ENCODE measurements at regions not wholly inside any gene's neighbourhood (a gene's known extent, or its start where the extent isn't known, plus 50 kb on each side); places are given as distances from the start of the nearest gene placed in this dataset.

DNA sequence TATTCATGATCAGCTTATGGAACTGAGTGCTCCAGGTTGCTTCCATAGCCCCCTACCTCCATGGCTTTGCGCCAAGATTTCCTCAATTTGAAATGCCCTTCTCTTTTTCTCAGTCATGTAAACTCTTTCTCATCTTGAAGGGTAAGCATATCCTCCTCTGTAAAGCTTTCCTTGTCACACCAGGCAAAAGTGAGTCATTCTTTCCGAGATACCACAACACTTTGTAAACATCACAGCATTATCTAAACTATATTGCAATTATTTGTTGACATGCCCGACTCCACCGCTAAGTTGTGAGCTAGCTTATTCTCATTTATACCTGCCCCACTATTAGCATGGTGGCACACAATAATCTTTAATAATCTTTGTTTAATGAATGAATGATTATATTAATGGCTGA is 419.5 kb upstream of the CHST9 start:
- Histone ChIP-seq H3K9ac (ENCODE audit: low read depth, low read length) (no peak overlapping the region), H3K4me1 (ENCODE audit: insufficient read depth, low read length) (peaks cover 13% of the 10 kb centered on the region), H3K9me3 (ENCODE audit: control insufficient read depth, insufficient read depth, low read length) (peaks cover 4% of the 10 kb centered on the region; the same call in 1 of the 2 replicates)

DNA sequence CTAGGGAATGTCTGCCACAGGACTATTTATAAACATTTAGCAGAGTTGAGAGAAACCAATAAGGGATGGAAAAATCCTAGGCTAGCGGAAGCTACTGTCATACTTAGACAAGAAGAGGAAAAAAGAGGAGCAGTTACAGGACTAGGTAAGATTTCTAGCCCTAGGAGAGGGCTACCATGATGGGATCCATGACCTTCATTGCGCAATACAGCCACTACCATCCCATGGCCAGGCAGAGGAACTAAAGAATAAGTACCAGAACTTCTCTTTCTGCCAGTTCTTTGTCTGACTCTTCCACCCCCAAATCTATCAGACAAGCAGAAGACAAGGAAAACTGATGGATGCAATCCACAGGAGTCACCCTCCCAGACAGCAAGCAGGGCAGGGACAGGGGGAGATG is 417.0 kb upstream of the CHST9 start:
- Histone ChIP-seq H3K9ac (ENCODE audit: low read depth, low read length) (no peak overlapping the region), H3K4me1 (ENCODE audit: insufficient read depth, low read length) (peaks cover 13% of the 10 kb centered on the region), H3K36me3 (ENCODE audit: insufficient read depth, low read length) (no peaks in the 10 kb centered on the region), H3K9me3 (ENCODE audit: control insufficient read depth, insufficient read depth, low read length) (peaks cover 4% of the 10 kb centered on the region; the same call in 1 of the 2 replicates)

More for the DNA sequence above, 419.5 kb upstream of the CHST9 start:
- no peaks in the 10 kb centered on the region for H3K36me3 ChIP-seq (ENCODE audit: insufficient read depth, low read length)

DNA sequence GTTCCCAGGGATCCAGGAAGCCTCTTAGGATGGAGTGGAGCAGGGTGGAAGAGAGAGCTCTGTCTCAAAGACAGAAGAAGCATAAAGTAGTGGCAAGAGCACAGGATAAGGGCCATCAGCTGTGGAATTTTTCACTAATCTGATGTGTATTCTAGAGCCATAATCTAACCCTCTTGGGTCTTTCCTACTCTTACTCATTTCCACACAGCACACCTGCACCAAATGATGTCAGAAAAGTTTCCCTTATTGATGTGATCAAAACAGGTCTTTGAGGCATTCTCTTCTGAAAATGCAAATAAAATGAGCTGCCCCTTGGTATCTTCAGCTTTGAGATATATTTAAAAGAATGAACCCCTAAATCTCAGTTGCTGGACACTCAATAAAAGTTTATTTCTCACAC is 415.1 kb upstream of the CHST9 start:
- no peaks in the 10 kb centered on the region for H3K36me3 ChIP-seq (ENCODE audit: insufficient read depth, low read length)
- peaks cover 9% of the 10 kb centered on the region for H3K4me1 ChIP-seq (ENCODE audit: insufficient read depth, low read length)
- no peak overlapping the region for H3K9ac ChIP-seq (ENCODE audit: low read depth, low read length)
- peaks cover 4% of the 10 kb centered on the region; the same call in 1 of the 2 replicates for H3K9me3 ChIP-seq (ENCODE audit: control insufficient read depth, insufficient read depth, low read length)

DNA sequence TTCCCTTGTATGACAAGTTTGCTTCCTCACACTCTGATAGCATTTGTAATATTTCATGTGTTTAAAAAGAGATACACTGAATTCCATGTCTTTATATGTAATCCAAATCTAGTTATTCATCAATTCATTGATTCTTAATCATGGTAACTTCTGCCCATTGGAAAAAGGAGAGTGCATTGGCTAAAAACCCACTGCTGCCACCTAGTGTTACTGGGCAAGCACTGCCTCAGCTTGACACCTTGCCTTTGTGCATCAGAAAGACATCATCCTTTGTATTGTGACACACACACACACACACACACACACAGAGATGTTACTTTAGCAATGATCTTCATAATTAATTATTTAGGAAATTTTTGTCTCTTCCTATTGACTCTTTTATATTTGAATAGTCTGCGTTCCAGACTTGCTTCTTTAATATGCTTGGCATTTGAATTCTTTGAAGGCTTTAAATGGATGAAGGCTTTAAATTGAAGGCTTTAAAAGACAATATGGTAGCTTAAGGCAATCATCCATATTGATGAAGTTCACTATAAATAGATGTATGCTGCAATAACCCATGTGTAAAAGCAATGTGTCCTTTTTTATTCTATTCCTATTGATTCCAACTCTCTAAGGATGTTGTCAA is 414.2 kb upstream of the CHST9 start:
- H3K4me1 ChIP-seq (ENCODE audit: insufficient read depth, low read length) = peaks cover 6% of the 10 kb centered on the region; the same call in 1 of the 2 replicates

DNA sequence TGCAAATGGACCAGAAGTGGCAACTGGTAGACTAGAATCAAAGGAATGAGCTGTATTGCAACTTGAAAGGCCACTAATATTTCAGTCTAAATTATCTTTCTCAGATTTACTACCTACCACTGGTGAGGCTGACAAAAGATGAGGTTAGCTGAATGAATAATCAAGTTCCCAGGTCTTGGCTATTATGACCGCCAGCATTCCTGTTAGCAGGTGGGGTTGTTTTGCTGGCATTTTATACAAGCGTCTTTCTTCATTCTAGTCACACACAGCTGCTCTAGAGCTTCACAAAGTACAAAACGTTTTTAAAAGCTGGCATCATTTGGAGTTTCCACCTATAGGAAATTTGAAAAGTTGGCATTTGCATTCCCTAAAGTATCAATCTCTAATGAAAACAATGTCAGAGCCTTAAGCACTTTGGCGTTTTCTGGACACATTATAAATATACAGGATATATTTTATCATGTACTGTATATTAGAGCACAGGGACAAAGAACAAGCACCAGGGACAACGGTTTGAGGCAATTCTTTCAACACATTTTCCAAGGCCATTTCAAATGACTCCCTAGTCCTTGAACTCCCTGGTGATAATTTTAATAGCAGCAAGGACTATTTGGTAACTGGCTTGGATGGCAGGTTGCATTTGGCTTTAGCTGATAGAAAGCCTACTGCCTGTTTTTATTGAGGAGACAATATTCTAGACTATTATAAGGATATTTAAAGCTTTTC is 410.2 kb upstream of the CHST9 start:
- Histone ChIP-seq H3K9ac (ENCODE audit: low read depth, low read length) (no peak overlapping the region), H3K36me3 (ENCODE audit: insufficient read depth, low read length) (no peaks in the 10 kb centered on the region), H3K9me3 (ENCODE audit: control insufficient read depth, insufficient read depth, low read length) (no peaks in the 10 kb centered on the region), H3K4me1 (ENCODE audit: insufficient read depth, low read length) (peaks cover 2% of the 10 kb centered on the region; the same call in 1 of the 2 replicates)

More for the DNA sequence above, 414.2 kb upstream of the CHST9 start:
- Histone ChIP-seq H3K9me3 (ENCODE audit: control insufficient read depth, insufficient read depth, low read length) (peaks cover 4% of the 10 kb centered on the region; the same call in 1 of the 2 replicates), H3K9ac (ENCODE audit: low read depth, low read length) (no peak overlapping the region), H3K36me3 (ENCODE audit: insufficient read depth, low read length) (no peaks in the 10 kb centered on the region)

DNA sequence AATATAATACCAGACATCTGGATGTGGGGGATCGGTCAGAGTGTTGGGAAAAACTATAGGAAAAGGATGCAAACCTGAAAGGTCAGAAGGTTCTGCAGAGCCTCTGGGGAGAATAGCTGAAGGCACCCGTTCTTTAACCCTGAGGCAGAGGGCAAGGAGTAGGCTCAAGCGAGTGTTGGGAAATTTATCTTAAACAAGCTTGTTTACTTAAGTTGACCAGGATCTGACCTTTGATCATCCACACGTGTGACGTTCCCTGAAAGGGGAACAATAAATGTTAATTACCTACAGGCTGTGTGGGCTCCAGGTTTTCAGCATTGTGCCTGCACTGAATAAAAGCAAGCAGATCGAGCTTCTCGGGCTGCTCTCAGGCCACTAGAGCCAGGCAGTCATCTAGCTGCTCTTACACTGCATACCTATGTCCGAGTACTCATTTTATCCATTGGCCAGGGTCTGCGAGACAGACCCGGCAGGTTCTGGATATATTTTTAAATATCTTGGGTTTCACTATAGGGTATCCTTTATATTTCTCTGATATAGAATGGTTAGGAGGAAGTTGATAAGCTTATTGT is 400.6 kb upstream of the CHST9 start:
- H3K9me3 ChIP-seq (ENCODE audit: control insufficient read depth, insufficient read depth, low read length) = no peaks in the 10 kb centered on the region; the same call in 1 of the 2 replicates
- H3K9ac ChIP-seq (ENCODE audit: low read depth, low read length) = no peak overlapping the region
- H3K4me1 ChIP-seq (ENCODE audit: insufficient read depth, low read length) = no peaks in the 10 kb centered on the region
- H3K36me3 ChIP-seq (ENCODE audit: insufficient read depth, low read length) = no peaks in the 10 kb centered on the region

DNA sequence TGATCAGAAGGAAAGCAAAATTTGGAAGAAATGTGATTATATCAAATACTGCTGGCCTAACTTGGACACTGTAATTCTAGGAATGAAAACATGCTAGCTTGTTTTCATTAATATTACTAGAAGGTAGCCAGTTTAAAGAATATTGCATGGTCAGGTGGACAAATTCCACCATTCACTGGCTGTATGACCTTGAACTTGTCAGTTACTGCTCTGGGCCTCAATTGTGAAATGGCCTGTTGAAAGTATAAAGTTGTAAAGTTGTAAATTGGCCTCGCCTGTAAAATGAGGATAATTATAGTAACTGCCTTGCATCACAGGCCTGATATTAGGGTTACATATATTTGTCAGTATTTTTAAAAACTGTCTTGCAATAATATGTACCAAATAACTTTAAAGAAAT is 398.4 kb upstream of the CHST9 start:
- no peaks in the 10 kb centered on the region; the same call in 1 of the 2 replicates for H3K9me3 ChIP-seq (ENCODE audit: control insufficient read depth, insufficient read depth, low read length)
- no peak overlapping the region for H3K9ac ChIP-seq (ENCODE audit: low read depth, low read length)
- H3K36me3 ChIP-seq (ENCODE audit: insufficient read depth, low read length) = no peaks in the 10 kb centered on the region
- no peaks in the 10 kb centered on the region for H3K4me1 ChIP-seq (ENCODE audit: insufficient read depth, low read length)

DNA sequence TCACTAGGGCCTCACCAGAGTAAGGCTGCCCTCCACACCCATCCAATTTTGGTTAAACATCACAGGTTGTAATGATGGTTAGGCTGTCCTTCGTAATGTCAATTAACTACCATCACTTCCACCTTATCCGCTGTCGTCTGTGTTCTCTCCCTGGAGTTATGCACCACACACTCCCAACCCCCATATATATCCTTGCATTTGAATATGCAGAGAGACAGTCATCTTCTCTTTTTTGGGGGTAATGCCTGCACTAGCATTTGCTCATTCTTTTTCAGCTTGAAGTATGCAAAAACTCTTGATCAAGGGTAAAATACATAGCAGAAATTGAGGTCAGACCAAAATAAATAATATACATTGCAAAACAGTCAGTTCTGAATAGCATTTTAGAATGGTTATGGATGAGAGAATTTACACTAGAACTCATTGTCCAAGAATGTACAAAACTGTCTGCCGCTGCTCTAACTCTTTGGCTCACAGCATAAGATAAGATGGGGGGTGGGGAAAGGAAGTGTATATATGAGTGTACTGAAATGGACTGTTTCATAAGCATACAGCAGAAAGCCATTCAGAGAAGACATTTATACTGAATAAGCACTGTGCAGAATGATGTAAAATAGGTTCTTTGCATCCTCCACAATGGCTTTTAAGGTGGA is 397.8 kb upstream of the CHST9 start:
- Histone ChIP-seq H3K4me1 (ENCODE audit: insufficient read depth, low read length) (no peaks in the 10 kb centered on the region), H3K9ac (ENCODE audit: low read depth, low read length) (no peak overlapping the region), H3K36me3 (ENCODE audit: insufficient read depth, low read length) (no peaks in the 10 kb centered on the region), H3K9me3 (ENCODE audit: control insufficient read depth, insufficient read depth, low read length) (no peaks in the 10 kb centered on the region; the same call in 1 of the 2 replicates)

DNA sequence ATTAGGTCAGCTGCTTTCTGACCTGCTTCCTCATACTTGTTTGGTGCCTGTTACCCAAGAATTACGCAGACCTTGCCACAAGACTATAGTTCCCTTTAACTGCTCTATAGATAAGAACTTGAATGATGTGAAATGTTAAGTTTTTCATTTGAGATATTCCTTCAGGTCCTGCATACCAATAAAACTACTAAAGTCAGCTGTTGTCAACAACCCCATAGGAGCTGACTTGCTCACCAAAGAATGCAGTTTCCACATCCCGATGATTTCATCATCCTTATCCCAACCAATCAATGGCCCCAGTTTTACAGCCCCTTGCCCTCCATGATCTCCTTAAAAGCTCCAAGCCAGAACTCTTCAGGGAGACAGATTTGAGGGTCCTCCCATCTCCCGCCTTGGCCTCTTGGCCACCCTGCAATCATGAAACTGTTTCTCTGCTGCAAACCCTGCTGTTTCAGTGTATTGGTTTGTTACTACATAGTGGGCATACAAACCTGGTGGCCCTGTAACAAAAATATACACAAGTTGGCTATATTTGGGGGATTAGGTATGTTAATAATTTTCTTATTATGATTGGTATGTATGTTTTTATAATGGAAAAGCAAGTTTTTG is 396.3 kb upstream of the CHST9 start:
- H3K36me3 ChIP-seq (ENCODE audit: insufficient read depth, low read length) = no peaks in the 10 kb centered on the region
- 0 out of 2 replicates have a peak, but pooled peaks cover 3% of the 10 kb centered on the region for H3K4me1 ChIP-seq (ENCODE audit: insufficient read depth, low read length)

DNA sequence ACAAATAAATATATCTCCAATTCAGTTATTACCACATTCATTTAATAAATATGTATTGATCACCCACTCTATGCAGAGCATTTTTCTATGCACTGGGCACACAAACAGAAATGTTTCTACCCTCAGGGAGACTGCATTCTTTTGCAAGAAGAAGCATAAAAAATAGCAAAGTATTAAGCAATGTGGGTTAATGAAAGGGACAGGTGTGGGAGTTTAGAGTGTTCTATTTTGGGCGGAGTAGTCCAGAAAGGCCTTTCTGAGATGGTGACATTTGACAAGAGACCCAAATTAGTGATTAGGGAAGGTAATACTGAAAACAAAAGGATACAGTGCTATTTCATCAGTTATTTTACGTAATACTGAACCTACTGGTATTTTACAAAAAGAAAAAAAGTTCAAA is 394.3 kb upstream of the CHST9 start:
- H3K9me3 ChIP-seq (ENCODE audit: control insufficient read depth, insufficient read depth, low read length) = no peaks in the 10 kb centered on the region; the same call in 1 of the 2 replicates
- 0 out of 2 replicates have a peak, but pooled peaks cover 3% of the 10 kb centered on the region for H3K4me1 ChIP-seq (ENCODE audit: insufficient read depth, low read length)
- no peak overlapping the region for H3K9ac ChIP-seq (ENCODE audit: low read depth, low read length)
- H3K36me3 ChIP-seq (ENCODE audit: insufficient read depth, low read length) = no peaks in the 10 kb centered on the region

More for the DNA sequence above, 396.3 kb upstream of the CHST9 start:
- no peak overlapping the region for H3K9ac ChIP-seq (ENCODE audit: low read depth, low read length)
- H3K9me3 ChIP-seq (ENCODE audit: control insufficient read depth, insufficient read depth, low read length) = no peaks in the 10 kb centered on the region; the same call in 1 of the 2 replicates

DNA sequence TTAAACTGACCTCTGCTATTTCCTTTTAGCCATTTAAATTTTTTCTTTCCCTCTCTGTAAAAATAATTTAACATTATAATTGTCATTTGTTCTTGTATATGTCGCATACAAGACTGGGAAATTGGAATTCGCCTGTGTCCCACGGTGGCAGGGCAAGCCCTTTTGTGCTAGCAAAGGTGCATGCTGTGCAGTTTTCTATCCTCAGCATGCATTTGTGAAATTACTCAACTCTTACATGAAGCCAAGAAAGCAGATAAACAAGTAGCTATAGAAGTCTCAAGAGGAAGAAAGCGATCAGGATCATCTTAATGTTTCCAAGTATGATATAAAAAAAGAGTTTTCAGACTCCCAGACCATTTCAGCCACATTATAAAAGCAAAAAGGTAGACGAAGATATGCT is 392.6 kb upstream of the CHST9 start:
- 0 out of 2 replicates have a peak, but pooled peaks cover 3% of the 10 kb centered on the region for H3K4me1 ChIP-seq (ENCODE audit: insufficient read depth, low read length)
- no peak overlapping the region for H3K9ac ChIP-seq (ENCODE audit: low read depth, low read length)
- H3K9me3 ChIP-seq (ENCODE audit: control insufficient read depth, insufficient read depth, low read length) = no peaks in the 10 kb centered on the region; the same call in 1 of the 2 replicates
- no peaks in the 10 kb centered on the region for H3K36me3 ChIP-seq (ENCODE audit: insufficient read depth, low read length)

DNA sequence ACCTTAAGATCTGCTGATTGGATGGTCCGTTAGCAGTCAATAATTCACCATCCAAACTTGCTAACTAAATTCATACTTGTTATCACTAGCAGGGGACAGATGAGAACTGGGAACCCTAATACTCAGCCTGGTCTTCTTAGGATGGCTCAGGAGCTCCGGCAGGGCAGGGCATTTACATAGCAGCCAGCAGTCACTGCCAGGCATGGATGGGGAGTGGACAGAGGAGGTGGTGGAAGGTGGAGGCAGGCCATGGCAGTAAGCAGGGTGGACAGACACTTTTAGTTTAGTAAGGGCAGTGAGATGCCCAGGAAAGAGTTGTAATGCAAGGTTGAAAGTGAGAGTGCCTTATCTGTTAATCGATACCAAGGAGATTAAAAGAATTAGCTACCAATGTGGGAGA is 392.2 kb upstream of the CHST9 start:
- H3K9ac ChIP-seq (ENCODE audit: low read depth, low read length) = no peak overlapping the region
- H3K4me1 ChIP-seq (ENCODE audit: insufficient read depth, low read length) = 0 out of 2 replicates have a peak, but pooled peaks cover 3% of the 10 kb centered on the region
- no peaks in the 10 kb centered on the region; the same call in 1 of the 2 replicates for H3K9me3 ChIP-seq (ENCODE audit: control insufficient read depth, insufficient read depth, low read length)
- H3K36me3 ChIP-seq (ENCODE audit: insufficient read depth, low read length) = no peaks in the 10 kb centered on the region

DNA sequence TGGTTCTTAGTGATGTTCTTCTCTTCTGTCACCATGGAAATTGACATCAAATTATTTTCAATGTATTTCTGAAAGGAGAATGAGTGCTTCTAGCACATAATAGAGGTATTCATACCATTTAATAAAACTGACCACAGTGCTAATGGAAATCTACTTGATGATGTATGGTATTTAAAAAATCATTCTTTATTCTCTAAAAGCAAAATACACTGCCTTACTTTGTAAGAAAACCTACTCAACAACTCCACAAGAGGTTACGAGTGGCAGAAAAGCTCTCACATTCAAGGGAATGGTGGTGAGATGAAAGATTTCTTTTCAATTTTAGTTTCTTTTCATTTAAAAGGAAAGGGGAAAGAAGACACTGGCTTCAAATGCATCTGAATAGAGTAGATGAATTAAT is 382.3 kb upstream of the CHST9 start:
- Histone ChIP-seq H3K36me3 (ENCODE audit: insufficient read depth, low read length) (no peaks in the 10 kb centered on the region), H3K9me3 (ENCODE audit: control insufficient read depth, insufficient read depth, low read length) (no peaks in the 10 kb centered on the region), H3K9ac (ENCODE audit: low read depth, low read length) (no peak overlapping the region; the same call in 1 of the 2 replicates), H3K4me1 (ENCODE audit: insufficient read depth, low read length) (peaks cover 18% of the 10 kb centered on the region)

DNA sequence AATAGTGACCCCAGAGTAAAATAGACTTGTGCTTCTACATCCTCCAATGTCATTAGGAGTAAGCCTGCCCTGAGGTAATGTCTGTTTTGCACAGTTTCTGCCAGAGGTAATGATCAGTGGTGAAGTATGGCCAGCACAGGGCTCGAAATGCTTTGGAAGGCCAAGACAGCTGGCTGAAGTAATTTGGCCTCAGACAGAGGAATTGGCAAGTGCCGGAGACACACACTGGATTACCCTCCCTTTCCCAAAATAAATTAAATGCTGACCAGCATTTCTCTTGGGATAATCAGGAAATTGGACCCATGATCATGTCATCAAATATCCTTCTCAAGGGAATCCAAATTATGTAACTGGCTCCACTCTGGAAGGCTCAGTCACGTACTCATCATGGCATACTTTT is 379.0 kb upstream of the CHST9 start:
- Histone ChIP-seq H3K9ac (ENCODE audit: low read depth, low read length) (no peak overlapping the region), H3K9me3 (ENCODE audit: control insufficient read depth, insufficient read depth, low read length) (no peaks in the 10 kb centered on the region), H3K36me3 (ENCODE audit: insufficient read depth, low read length) (no peaks in the 10 kb centered on the region), H3K4me1 (ENCODE audit: insufficient read depth, low read length) (peaks cover 43% of the 10 kb centered on the region)
